Stimulated activated CD4-positive, alpha-beta T cell treated with anti-CD3 and anti-CD28 coated beads, Interleukin-12 subunit alpha, Interleukin-12 subunit beta, amount 100 ng/mL, for 24 hours (primary cell): ENCODE measurements at regions not wholly inside any gene's neighbourhood (a gene's known extent, or its start where the extent isn't known, plus 50 kb on each side); places are given as distances from the start of the nearest gene placed in this dataset.

Source experiments
- DNase-seq, 2 experiments: peaks; one replicate each; pipeline ENCODE4 v3.0.0-alpha.2; 2020; ENCODE audit warnings: low read depth in 2 of 2

DNA sequence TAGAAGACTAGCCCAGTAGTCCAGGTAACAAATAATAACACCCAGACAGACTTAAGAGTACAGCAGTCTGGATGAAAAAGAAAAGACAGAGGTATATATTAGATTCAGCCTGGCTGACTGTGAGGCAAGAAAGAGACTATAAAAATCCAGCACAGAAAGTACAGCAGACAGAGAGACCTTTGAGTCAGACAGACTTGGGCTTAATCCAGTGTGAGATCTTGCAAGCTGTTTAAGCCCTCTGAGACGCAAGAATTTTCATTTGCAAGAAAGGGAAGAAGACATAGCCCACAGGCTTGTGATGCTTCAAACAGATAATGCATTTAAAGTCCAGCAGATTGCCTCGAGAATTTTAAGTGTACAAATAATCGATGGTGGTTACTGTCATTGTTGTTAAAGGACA lies 471.4 kb downstream of the LIG4 start:
- DNase-seq, result no peak

- DNase-seq, result no peak
Measured at GRCh38 chr13:107743526-107743925, 471.8 kb downstream of the LIG4 start.

DNA sequence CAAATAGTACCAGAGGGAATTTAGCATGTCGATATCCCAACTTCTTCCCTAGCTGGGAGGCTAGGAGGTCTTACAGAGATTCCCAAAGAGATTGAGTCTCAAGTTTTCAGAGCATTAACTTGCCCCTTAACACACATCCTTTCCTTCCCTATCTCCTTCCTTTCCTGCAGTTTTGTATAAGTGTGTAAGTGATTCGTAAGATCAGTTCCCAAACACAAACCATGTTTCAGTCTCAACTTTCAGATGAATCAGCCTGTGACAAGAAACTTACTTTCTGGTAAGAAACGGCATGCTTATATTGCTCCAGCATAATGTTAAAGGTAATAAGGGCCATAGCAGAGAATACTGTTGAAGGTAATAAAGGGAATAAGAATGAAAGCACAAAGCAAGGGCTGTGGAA lies 472.2 kb downstream of the LIG4 start:
- no peak for DNase-seq

DNA sequence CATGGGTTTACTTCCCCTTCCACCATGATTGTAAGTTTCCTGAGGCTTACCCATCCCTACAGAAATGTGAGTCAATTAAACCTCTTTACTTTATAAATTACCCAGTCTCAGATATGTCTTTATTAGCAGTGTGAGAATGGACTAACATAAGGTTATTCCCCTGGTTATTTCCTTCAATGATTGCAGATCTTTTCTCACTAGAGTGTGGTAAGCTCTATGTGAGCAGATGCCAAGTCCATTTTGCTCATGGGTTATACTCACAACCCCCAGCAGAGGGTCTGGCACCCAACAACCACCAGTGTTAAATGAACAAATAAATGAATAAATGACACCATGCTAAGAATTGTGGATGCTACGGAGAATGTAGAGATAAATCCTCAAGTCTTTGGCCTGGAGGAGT lies 472.8 kb downstream of the LIG4 start:
- DNase-seq, result no peak

DNA sequence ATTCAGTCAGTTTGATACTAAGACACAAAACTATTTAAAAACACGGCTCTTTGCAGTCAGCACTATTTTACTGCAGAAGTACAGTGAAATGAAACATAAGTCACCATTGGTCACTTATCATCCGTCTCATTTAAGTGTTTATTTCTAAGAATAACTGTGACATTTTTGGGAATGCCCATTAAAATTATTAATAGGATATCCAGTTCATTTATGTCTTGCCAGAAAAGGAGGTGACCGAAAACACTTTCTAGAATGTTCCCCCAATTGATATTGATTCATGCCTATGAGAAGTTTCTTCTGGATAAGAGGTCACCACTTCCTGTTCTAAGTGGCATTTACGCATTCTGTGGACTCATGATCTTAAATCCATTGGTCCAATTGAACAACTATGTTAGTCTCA lies 477.3 kb downstream of the LIG4 start:
- DNase-seq, result no peak

- no peak for DNase-seq
Measured at GRCh38 chr13:107736731-107737130, 478.6 kb downstream of the LIG4 start.

- DNase-seq, result no peak
Measured at GRCh38 chr13:107736170-107736569, 479.2 kb downstream of the LIG4 start.

GRCh38 chr13:107734891-107735625 lies 480.3 kb downstream of the LIG4 start:
- DNase-seq, result no peak

- no peak for DNase-seq
Measured at GRCh38 chr13:107733276-107733675, 482.1 kb downstream of the LIG4 start.

GRCh38 chr13:107730813-107731212 lies 484.5 kb downstream of the LIG4 start:
- no peak for DNase-seq

- DNase-seq, result no peak
Measured at GRCh38 chr13:107721125-107721869, 494.0 kb downstream of the LIG4 start.

DNA sequence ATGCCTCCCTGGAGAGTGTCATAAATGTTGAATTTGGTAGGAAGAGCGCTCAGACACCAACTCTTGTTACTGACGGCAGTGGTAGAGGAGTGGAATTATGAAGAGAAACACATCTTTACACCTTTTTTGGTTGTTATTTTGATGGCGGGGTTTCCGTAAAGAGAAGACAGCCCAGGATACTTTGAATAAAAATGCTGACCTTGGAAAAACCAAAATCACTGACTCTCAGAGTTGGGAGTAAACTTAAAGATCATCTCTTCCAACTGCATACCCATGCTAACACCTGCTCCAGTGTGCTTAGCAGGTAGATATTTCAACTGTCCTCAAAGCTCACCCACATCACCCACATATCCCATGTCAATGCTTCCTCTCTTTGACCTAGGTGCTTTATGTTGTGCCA lies 498.6 kb downstream of the LIG4 start:
- no peak for DNase-seq

- DNase-seq, result no peak
Measured at GRCh38 chr13:107716241-107716640, 499.1 kb downstream of the LIG4 start.

- DNase-seq, result no peak
Measured at GRCh38 chr13:107715496-107715895, 499.8 kb downstream of the LIG4 start.

- no peak for DNase-seq
Measured at GRCh38 chr13:107713314-107713713, 502.0 kb downstream of the LIG4 start.

- no peak for DNase-seq
Measured at GRCh38 chr13:107712145-107712860, 503.0 kb downstream of the LIG4 start.

DNA sequence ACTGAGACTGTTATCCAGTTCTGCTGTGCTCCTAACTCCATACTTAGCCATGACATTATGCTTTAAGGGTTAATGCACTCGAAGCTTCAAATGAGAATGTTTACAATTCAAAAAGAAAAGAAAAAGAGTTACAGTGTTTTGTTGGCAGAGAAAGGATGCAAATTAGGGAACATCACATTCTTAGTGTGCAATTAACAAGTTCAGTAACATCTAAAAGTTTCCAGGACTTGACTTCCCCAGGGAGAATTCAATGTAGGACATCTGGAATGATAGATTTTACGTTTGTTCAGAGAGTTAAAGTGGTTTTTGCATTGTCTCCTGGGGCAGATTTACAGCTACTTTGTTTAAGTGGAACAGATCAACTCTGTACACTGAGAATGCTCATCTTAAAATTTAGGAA lies 525.2 kb downstream of the LIG4 start:
- DNase-seq, result no peak

- no peak for DNase-seq
Measured at GRCh38 chr13:107685876-107686275, 529.5 kb downstream of the LIG4 start.

DNA sequence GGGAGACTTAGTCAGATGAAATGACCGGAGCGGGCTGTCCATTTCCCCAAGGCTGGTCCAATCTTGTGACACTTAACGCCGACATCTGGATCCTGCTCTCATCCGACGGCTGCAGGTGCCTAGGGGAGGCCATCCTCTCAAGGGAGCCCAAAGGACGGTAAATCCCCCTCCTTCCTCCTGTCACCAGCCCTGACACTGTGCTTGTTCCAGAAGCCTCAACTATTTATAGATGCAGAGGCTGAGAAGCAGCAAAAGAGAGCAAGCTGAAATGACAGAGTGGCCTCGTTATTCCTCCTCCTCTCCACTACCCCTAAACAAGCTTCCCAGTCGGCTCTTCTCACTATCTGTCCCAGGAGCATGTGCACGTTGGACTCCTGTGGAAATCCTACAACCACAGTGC lies 533.7 kb downstream of the LIG4 start:
- DNase-seq, result no peak

DNA sequence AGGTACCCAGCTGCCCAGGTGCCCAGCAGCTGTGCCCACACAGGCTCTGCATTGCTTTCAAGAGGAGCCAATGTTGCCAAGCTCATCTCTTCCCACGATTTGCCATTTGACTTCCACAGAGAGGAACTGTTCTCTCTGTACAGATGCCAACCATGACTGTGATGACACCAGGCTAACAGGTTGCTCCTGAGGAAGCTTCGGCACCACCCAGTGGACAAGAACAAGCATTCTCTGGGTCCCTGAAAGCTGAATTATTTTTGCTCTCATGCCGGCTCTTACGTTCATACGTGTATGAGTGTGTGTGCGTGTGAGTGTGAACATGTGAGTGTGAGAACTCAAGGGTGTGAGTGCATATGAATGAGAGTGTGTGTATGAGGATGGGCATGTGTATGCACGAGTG lies 535.2 kb downstream of the LIG4 start:
- DNase-seq, result no peak

DNA sequence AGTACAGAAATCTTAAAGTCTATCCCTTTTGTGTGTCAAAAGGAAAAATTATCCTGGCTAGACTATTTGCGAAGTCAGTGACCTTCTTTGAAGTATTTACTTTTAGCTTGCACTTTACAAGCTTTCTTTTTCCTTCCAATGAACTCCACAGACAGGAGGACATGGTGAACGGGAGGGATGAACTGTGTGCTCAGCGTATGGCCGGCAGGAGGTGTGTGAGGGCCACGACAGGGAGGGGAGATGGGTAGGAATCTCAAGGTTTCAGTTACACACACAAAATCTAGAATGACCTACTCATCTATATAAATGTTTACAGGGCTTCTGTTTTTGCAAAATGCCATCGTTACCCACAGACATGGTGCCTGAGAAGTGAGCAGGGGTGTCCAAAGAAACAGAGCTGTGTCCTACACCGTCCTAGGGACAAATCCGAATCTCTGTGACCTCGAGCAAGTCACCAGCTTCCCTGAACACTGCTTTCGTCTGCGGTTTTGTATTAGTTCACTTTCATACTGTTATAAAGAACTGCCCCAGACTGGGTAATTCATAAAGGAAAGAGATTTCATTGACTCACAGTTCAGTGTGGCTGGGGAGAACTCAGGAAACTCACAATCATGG lies 537.2 kb downstream of the LIG4 start:
- no peak for DNase-seq

DNA sequence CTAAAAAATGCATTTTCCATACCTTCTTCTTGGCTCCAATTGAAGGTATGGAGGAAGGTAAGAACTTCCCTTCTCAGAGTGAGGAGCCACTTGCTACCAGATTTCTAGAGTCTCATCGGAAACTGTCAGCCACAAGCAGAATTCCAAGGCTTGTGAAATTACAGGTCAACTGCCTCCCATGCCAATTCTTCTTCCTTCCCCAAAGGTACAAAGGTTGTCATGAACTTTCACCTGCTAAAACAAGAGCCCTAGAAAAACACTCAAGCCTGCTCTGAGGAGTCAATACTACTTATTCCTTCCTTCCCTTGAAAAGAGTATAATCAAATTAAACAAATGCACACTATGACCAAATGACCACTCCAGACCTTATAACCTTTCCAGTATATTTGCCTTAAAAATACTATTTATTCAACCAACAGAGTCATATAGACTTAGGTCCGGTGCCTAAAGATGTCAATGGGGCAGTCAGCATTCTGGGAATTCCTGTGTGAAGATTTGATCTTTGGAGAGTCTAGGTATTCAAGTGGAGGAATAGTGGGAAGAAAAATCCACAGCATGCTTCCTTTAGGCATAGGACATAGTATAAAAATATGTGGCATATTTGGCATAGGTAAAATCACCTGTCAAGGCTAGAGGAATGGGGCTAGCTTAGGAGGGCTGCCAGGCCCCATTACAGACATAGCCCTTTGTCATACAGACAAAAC lies 539.3 kb downstream of the LIG4 start:
- DNase-seq, result no peak
